GM21619 (cell line): ENCODE measurements at regions not wholly inside any gene's neighbourhood (a gene's known extent, or its start where the extent isn't known, plus 50 kb on each side); places are given as distances from the start of the nearest gene placed in this dataset.
"Not testable (repeated sequence)": the region's sequence is repeated elsewhere in the genome, so short reads cannot be mapped to it uniquely, and the experiment has no call there.

Source experiments
- ATAC-seq: cut with Tn5 transposase; IDR thresholded peaks from one replicate; pipeline ENCODE4 v1.9.1; 2021; ENCODE audit not compliant: unreplicated experiment

DNA sequence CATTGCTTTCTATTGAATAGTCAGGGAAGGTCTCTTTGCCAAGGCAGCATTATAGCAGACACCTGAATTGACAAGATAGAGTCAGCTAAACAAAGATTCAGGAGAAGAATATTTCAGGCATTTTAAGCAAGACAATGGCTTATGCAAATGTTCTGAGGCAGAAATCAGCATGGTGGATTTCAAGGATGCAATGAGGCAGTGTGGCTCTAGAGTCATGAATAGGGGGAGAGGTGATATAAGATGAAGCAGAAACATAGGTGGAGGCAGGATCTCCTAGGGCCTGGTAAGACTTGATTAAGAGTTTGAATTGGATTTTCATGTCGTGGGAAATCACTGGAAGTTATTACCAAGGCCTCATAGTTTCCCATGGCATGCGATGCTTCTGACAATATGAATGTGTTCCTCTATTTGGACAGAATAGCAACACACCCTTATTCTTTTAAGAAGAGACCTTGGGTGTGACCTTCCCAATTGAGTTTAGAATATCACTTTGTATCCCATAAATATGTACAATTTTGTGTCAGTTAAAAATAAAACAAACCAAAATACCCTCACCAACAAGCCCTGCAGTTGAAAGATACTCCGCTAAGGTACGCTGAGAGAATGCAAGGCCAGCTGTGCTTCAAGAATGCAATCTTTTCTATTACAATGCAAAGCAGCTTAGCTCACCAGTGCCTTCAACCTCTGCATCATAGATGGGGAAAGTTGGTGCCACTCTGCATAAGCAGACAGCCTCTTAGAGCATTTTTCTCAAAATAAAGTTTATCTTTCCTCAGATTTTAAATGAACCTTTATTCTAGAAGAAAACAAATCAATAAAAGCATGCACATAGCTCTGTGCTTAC lies 139.6 kb upstream of the SALL1 start:
- ATAC-seq, result no peak

DNA sequence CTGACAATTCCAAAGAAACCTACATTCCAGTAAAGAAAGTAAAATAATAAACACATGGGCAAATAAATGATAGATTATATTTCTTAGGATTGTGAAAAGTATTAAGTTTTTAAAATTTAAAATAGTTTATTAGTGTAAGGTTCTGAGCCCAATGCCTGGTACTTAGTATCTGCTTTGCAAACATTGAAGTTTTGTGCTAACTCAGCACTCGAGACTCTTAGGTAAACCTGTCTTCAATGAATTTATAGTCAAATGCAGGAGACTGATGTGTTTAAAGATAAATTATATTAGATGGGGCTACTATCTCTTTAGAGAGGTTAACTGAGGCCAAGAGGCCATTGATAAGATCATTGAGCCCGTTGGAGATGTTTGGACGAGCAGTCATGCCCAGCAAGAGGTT lies 138.3 kb upstream of the SALL1 start:
- no peak for ATAC-seq

DNA sequence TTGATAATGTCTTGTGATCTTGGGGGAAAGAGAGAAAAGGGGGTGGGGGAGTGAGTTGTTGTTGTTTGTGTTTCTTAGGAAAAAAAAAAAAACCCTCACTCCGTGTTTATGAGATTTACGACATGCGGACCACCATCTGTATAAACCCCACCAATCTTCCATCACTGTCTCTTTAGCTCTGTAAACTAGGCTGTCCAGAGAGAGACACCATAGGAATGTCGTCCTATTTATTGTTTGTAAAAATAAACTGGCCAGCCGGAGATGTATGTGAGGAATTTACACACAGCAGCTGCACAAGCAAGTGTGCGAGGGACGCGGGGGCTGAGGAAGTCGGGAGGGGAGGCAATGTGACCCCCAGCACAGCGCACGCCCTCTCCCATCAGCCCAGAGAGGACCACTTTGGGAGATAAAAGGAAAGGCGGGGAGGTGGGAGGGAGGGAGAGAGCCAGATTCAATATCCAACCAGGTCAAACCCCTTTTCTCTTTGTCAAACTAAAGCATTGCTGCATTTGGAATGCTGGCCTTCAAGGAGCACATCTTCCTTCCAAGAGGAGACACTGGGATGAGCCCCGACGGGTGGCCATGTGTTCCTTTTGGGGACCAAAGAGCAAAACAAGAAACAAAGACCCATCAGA lies 136.2 kb upstream of the SALL1 start:
- no peak for ATAC-seq

DNA sequence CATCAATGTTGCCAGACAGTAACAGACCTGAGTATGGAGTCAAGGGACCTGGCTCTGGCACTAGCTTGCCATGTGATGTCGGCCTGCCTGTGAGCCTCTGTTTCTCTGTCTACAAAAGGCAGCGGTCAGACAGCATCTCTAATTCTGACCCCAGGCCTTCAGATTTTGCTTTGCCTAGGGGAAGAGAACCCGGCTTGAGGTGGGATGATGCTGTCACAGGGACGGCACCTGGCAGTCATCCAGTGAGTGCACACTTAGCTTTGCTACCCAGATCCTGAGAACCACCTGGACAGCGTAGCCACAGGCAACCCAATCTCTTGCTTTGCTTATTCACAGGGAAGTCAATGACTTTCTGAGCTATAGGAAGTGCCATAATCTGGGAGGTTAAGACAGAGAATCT lies 135.2 kb upstream of the SALL1 start:
- no peak for ATAC-seq

DNA sequence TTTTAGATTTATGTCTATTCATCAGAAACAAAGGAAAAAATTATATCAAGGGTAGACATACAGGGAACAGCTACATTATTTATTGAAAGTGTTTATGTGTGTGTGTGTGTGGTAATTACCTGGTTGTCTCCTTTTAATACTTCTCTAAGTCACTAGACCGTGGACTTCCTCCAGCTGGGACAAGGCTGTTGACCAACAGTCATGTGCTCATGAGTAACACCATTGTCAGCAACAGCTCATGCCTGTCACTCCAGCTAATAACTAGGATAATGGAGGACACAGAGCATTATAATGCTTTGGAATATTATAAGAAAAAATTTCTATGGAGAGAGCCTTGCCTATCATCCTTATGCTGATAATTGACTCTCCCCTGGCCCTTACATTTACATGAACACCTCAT lies 125.3 kb upstream of the SALL1 start:
- no peak for ATAC-seq

DNA sequence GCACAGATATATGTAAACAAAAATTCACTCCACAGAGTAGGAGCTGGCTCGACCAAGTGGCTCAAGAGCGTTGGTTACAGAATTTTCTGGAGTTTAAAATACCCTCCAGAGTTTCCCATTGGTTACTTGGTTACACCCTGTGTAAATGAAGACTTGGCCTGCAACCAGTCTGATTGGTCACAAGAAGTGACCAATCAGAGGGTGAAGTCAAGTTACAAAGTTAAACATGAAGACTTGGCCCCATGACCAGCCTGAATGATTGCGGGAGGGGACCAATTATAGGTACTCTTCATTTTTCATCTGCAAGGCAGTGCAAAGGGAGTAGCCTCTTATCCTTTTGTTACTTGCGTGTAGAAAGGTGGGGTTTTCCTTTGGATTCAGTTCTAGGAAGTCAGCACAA lies 121.3 kb upstream of the SALL1 start:
- no peak for ATAC-seq

DNA sequence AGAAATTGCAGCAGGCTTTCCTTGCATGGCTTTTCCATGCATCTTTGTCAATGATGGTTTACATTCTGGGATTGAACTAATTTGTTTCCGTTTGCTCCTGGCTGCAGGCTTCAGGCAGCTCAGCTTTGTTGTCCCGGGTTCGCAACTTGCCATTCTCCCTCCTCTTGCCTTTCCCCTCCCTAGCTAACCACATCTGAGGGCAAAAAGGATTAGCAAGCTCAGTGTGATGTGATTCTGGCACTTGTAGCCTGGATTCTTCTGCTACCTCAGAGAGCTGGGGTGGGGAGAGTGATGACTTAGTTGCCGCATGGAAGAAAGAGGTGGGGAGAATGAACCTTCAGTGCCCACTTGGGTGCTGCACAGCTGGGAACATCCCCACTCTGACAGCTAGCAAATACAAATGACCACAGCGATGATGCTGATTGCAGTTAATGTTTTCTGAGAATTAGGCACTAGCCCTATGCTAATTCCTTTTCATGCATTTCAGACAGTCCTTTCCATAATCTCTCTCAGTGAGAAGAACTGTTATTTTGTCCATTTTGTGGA lies 120.2 kb upstream of the SALL1 start:
- ATAC-seq, result no peak

DNA sequence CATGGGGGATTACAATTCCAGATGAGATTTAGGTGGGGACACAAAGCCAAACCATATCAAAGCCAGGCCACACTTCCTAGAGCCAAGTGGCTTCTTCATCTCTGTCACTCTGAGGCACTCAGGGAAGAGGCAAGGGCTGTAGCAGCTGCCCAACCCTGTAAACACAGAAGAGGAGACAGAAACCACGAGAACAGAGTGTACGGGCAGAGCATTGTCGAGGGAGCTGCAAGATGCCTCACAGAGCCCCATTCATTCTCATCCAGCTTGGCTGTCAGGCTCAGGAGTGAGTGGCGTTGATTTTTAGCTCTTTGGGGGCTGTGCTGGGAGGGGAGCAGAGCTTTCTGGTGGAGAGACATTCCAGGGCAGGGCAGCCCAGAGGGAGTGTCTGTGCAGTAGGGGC lies 117.2 kb upstream of the SALL1 start:
- ATAC-seq, result no peak

DNA sequence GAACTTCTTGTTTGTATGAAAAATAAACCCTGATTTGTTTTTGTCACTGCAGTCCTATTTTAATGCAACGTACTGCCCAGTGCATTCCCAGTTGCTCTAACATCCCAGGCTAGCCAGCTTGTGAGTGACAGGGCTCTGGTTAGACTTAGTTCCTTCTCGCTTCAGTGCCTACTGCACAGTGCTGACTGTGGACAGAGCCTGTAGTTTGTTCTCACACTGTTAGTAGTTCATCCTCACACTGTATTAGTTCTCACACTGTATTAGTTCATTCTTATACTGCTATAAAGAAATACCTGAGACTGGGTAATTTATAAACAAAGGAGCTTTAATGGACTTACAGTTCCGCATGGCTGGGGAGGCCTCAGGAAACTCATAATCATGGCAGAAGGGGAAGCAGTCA lies 116.6 kb upstream of the SALL1 start:
- no peak for ATAC-seq

DNA sequence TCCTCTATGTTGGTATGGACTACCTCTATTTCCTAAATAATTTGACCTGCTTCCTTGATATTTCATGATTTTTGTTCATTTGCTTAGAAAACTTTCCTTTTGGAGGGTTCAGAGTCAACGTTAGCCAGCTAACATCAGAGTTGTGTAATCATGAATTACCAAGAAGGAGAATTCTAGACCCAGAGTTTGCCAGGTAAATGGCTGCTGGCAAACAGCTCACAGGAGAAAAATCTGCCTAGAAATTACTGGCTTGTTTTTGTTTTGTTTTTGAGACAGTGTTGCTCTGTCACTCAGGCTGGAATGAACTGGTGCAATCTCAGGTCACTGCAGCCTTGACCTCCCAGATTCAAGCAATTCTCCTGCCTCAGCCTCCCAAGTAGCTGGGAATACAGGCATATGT lies 111.4 kb upstream of the SALL1 start:
- ATAC-seq, result no peak

DNA sequence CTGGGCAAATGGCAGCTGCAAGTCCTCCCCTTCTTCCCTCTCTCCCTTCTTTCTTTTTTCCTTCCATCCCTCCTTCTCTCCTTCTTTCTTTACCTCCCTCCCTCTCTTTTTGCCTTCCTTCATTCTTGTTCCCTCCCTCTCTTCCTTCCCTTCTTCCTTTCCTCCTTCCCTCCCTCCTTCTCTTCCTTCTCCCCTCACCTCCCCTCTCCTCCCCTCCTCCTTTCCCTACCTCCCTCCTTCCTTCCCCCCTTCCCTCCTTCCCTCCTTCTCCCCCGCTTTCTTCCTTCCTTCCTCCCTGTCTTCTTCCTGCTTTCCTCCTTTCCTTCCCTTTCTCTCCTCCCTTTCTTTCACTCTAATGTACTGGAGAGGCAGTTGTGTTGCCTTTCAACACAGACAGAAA lies 110.8 kb upstream of the SALL1 start:
- no peak for ATAC-seq

DNA sequence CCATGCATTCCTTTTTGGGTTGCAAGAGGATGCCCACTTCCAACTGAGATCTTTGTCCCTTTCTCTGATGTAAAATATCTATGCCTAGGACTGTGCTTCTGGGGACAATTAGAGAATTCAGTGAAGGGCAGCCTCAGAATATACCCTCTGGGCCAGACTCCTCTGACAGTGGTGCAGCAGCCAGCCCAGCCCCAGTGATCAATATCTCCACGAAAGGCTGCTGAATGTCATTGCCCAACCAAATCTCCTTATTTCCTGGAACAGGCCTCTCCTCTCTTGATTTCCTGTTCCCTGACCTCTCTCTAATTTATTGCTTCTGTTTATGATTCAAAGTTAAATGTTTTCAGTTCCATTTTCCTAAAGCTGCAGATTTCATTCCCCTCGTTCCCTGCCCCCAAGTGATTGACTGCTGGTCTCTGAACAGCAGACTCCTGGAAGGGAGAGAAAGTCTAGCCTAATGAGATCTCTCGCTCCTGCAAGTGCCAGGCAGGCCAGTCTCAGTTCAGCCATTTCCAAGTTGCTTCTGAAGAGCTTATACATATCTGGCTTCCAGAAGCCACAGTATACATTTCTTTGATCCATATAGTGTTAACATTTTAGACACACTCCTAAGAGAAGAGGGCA lies 104.4 kb upstream of the SALL1 start:
- no peak for ATAC-seq

DNA sequence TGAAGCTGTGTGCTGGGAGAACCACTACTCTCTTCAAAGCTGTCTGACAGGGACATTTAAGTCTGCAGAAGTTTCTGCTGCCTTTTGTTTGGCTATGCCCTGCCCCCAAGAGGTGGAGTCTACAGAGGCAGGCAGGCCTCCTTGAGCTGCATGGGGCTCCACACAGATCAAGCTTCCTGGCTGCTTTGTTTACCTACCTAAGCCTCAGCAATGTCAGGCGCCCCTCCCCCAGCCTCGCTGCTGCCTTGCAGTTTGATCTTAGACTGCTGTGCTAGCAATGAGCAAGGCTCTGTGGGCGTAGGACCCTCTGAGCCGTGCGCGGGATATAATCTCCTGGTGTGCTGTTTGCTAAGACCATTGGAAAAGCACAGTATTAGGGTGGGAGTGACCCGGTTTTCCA lies 103.3 kb upstream of the SALL1 start:
- not testable (repeated sequence) for ATAC-seq

DNA sequence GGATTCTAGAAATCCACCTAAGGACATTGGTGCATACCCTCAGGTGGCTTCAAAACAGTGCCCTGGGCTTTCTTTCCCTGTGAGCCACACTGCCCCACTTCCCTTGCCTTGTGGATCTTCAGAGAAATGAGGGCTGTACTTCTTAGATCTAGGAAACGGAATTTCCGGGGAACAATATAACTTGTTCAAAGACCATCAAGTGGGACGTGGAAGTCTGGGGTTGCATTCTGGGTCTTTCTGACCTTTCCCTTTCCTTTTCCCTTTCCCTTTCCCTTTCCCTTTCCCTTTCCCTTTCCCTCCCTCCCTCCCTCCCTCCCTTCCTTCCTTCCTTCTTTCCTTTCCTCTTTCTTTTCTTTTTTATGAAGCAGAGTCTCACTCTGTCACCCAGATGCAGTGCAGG lies 97.1 kb upstream of the SALL1 start:
- no peak for ATAC-seq

DNA sequence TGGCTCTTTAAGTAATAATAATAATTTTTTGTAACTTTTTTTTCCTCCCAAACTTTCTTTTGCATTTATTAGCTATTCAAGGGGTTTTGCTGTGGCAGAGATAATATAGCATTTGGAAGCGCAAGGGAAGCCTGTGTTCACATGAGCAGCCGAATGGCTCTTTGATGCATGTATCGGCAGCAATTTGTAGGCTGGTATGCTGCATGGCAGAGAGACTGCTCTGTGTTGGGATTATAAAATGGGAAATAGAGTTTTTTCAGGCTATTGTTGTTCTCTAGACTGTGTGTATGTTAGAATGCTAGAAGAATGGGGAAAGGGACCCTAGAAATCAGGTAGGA lies 94.6 kb upstream of the SALL1 start:
- ATAC-seq, result no peak

DNA sequence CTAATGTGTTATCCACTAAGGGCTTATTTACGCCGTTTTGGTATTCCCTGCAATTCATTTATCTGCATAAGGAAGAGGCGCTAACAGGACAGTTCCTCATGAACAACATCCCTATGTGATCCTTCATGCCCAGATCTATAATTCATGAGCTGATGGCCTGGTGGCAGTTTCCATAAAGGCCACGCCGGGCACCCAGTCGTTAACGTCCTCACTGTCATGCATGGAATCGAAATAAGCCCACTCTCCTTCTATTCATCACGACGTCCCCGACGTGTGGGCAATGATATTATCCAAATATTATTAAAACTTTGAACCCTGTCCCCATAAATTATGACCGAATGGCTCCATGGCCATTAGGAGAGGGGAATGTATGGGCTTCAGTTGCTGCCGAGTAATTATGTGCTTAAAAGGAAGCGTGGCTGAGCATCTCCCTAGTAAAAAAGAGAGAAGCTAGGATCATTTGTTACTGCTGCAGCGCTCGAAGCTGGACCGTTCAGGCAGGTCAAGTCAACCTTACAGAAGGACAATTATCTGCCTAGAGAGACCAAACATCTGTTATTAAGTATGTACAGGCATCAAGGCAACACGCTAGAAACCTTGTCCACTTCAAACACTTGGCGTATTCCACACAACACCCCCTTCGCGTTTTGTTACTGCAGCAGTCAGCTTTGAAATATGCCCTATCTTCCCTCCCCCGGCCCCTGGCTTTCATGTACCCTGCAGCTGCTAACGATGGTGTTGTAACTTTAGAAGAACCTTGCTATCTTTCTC lies 94.0 kb upstream of the SALL1 start:
- no peak for ATAC-seq

DNA sequence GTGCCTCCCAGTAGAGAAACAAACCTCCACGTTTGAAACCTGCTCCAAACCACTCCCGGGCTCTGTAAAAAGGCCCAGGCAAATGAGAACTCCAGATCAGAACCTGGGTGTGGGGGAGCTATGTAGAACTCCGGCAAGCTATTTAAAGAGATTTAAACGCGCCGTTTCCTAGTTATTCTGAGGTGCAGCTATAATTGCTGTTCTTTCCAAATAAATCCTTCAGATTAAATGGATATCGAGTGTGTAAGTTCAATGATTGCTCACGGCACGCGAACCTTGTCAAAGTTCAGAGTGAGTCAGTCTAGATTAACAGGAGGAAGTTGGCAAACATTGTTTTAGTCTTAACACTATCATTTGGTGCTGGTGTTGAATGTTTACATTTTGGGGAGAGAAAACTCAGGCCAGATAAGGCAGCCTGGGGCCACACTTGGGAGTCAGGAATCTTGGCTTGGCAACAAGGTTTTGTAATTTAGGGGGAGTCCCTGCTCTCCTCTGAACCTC lies 92.9 kb upstream of the SALL1 start:
- ATAC-seq, result no peak

DNA sequence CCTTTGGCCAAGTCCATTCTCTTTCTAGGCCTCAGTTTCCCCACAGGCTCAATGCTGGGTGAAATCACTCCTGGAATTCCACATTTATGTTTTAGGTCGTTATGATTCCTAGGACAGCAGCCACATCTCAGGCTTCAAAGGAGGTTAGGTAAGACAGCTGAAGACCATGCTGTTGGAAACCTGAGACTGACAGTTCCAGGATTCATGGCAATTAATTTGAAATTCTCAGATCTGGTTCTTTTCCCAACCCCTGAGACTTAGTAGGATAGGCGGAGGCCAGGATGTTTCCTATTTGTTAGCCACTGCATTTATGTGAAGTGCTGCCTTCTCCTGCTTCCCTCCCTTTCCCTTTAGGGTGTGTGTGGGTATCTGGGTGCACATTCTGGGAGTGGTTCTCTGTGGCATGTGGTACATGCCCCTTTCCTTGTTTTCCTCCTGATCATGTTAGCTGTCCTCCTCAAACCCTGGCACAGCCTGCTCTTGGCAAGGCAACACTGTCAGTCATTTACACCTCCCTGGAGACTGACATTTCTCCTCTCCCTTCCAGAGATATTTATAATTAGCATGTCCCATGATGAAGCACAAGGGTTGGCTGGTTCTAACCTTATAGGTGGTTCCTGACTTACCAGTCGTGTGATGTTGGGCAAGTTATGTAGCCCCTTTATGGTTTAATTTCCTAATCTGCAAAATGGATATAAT lies 91.4 kb upstream of the SALL1 start:
- ATAC-seq, result no peak

DNA sequence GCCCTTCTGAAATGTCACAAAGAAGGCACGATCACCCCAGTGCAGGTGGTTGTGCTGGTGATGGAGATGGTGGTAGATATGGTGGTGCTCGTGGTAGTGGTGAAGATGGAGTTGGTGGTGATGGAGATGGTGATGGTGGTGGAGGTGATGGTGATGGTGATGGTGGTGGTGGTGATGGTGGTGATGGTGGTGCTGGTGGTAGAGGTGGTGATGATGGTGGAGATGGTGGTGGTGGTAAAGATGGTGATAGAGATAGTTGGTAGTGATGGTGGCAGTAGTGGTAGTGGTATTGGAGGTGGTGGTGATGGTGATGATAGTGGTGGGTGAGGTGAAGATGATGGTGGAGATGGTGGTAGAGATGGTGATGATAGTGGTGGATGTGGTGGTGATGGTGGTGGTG lies 88.1 kb upstream of the SALL1 start:
- no peak for ATAC-seq

DNA sequence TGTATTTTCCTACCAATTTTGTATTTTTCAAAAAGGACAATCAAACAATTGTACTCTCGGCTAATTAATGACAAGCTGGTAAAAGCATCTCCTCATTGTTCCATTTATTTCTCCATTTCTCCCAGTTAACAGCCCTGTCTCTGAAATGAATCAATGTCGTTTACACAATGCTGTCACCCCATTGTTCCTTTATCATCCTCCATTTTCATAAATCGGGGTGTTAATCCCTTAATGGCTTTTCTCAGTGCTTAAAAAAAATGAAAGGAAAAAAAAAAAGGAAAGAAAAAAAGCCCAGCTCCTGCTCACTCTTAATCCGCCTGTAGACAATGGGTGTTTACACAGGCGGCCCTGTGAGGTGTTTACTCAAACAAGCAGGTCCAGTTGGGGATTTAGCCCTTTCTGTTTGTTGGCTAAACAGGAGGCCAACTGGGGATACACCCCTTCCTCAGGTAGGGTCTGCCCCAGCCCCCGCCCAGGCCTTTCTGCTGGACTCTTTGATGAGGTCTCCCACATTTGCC lies 86.8 kb upstream of the SALL1 start:
- no peak for ATAC-seq
